Large intestine (tissue), 3 donors: ENCODE measurements at regions not wholly inside any gene's neighbourhood (a gene's known extent, or its start where the extent isn't known, plus 50 kb on each side); places are given as distances from the start of the nearest gene placed in this dataset.

ENCODE experiments used
- DNase-seq, 2 donors: peaks; one replicate each; pipeline versions ENCODE4 v3.0.0 to v3.0.0-alpha.2; 2013
- H3K27ac ChIP-seq: one replicate; pipeline ENCODE4 v1.5.1; 2013; ENCODE audit warnings: low read length
- H3K27me3 ChIP-seq: 2 replicates; pipeline ENCODE4 v1.6.1; 2013; ENCODE audit warnings: low read length; ENCODE audit not compliant: control insufficient read depth, insufficient read depth
- H3K36me3 ChIP-seq: 2 replicates; pipeline ENCODE4 v1.6.1; 2013; ENCODE audit warnings: low read length; ENCODE audit not compliant: control insufficient read depth, insufficient read depth
- H3K4me1 ChIP-seq: one replicate; pipeline ENCODE4 v1.6.1; 2013; ENCODE audit warnings: low read length; ENCODE audit not compliant: control insufficient read depth, insufficient read depth
- H3K4me3 ChIP-seq: one replicate; pipeline ENCODE4 v1.5.1; 2013; ENCODE audit warnings: low read length
- H3K9me3 ChIP-seq: one replicate; pipeline ENCODE4 v1.6.1; 2013; ENCODE audit warnings: mild to moderate bottlenecking, low read depth, low read length, moderate library complexity; ENCODE audit not compliant: control insufficient read depth
- WGBS: methylation state at CpG from one replicate; pipeline ENCODE4 v1.1.5; 2013; ENCODE audit warnings: low lambda C conversion rate; ENCODE audit not compliant: insufficient coverage; 5-methylcytosine and 5-hydroxymethylcytosine counted together

GRCh38 chr4:115433491-115433890 lies 320.1 kb upstream of the NDST4 start:
- no peaks in the 10 kb centered on the region for H3K27me3 ChIP-seq
- H3K4me1 ChIP-seq = no peaks in the 10 kb centered on the region
- no peak for DNase-seq
- no CpG with 5 or more reads among the region's 1 CpG for WGBS
- H3K36me3 ChIP-seq = no peaks in the 10 kb centered on the region
- no peak overlapping the region for H3K27ac ChIP-seq
- no peak overlapping the region for H3K4me3 ChIP-seq
- H3K9me3 ChIP-seq = no peaks in the 10 kb centered on the region

GRCh38 chr4:115430024-115430423 lies 316.6 kb upstream of the NDST4 start:
- DNase-seq = no peak
- WGBS = 88% methylated on average over 2 of the region's 3 CpGs
- no peaks in the 10 kb centered on the region for H3K4me1 ChIP-seq

GRCh38 chr4:115428455-115428854 lies 315.0 kb upstream of the NDST4 start:
- no peaks in the 10 kb centered on the region for H3K9me3 ChIP-seq
- H3K4me1 ChIP-seq = no peaks in the 10 kb centered on the region
- 67% methylated on average over 1 of the region's 1 CpG for WGBS
- H3K27me3 ChIP-seq = no peaks in the 10 kb centered on the region
- DNase-seq = peak in 1 of 2 donors; percentile 11
- no peaks in the 10 kb centered on the region for H3K36me3 ChIP-seq
- H3K27ac ChIP-seq = peak overlapping the region; percentile 50
- H3K4me3 ChIP-seq = no peak overlapping the region

More at GRCh38 chr4:115430024-115430423, 316.6 kb upstream of the NDST4 start:
- Histone ChIP-seq H3K27ac (no peak overlapping the region), H3K4me3 (no peak overlapping the region), H3K27me3 (no peaks in the 10 kb centered on the region), H3K9me3 (no peaks in the 10 kb centered on the region), H3K36me3 (no peaks in the 10 kb centered on the region)

GRCh38 chr4:115424852-115425251 lies 311.4 kb upstream of the NDST4 start:
- no peaks in the 10 kb centered on the region for H3K36me3 ChIP-seq
- no peak overlapping the region for H3K27ac ChIP-seq
- DNase-seq = no peak
- H3K27me3 ChIP-seq = no peaks in the 10 kb centered on the region
- no peaks in the 10 kb centered on the region for H3K9me3 ChIP-seq
- no peaks in the 10 kb centered on the region for H3K4me1 ChIP-seq
- no peak overlapping the region for H3K4me3 ChIP-seq
- no CpG with 5 or more reads among the region's 1 CpG for WGBS

DNA sequence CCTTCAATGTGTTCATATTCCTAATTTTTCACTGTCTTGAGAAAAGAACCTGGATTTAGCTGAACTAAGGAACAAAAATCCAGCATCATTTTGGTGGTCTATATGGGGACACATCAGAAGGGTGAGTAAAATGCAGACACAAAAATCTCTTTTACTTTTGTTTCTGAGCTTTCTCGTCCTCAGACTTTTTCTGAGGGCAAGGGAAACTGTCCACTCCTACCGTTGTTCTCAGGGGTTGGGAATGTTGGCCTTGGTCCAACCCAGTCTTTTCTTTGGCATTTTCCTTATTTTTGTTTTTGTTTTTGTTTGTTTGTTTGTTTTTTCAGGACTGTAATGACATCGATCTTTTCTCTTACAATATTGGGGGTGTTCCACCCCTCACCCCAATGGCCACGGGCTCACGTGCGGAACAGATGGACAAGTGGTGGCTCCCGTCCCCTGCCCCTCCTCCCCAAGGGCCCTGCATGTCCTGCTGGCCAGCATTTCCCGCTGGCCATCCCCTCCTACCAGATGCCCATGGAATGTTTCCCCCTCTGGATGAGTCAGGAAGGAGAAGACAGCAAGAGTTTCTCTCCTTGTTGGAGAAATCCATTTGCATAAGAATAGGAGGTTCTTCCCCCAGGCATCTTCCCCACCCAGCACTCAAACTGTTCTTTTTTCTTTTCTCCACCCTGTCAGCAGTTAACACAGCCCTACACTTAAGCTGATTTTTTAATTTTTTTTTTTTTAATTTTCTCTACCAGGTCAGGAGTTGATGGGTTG lies 305.4 kb upstream of the NDST4 start:
- no peak overlapping the region for H3K4me3 ChIP-seq
- no peaks in the 10 kb centered on the region for H3K9me3 ChIP-seq
- WGBS = 94% methylated on average over 2 of the region's 8 CpGs
- DNase-seq = no peak
- no peaks in the 10 kb centered on the region for H3K27me3 ChIP-seq
- H3K36me3 ChIP-seq = no peaks in the 10 kb centered on the region
- no peak overlapping the region for H3K27ac ChIP-seq
- no peaks in the 10 kb centered on the region for H3K4me1 ChIP-seq

- Histone ChIP-seq H3K4me1 (no peaks in the 10 kb centered on the region), H3K4me3 (no peak overlapping the region), H3K9me3 (no peaks in the 10 kb centered on the region), H3K36me3 (no peaks in the 10 kb centered on the region), H3K27me3 (no peaks in the 10 kb centered on the region), H3K27ac (no peak overlapping the region)
- no peak for DNase-seq
These were observed 282.6 kb upstream of the NDST4 start for GRCh38 chr4:115396034-115396433.

DNA sequence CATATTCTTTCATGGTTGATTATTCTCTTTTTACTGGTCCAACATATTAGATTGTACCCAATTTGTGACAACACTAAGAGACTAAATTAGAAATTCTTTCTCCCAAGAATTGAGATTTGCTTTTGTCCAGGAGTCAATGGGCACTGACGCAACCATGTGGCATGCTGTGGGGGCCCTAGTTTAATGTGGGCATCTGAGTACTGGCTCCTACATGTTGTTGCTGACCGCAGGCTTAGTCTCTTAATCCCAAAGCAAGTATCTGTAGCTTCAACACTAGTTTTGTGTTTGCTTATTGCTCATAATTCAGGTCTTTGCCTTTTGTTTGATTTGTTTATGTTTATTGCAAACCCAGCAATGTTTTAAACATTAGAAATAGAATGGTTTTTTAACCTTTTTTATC lies 263.4 kb upstream of the NDST4 start:
- Histone ChIP-seq H3K4me1 (no peaks in the 10 kb centered on the region), H3K4me3 (no peak overlapping the region), H3K36me3 (no peaks in the 10 kb centered on the region), H3K27ac (no peak overlapping the region), H3K9me3 (no peaks in the 10 kb centered on the region), H3K27me3 (no peaks in the 10 kb centered on the region)
- WGBS = no CpG with 5 or more reads among the region's 2 CpGs
- no peak for DNase-seq

DNA sequence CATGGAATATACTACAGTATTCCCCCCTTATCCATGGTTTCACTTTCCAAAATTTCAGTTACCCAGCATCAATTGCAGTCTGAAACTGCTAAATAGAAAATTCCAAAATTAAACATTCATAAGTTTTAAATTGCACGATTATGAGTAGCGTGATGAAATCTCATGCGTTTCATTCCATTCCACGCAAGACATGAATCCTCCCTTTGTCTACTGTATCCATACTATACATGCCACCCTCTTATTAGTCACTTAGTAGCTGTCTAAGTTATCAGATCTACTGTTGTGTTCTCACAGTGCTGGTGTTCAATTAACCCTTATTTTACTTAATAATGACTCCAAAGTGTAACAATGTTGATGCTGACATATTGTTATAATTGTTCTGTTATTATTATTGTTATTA lies 261.2 kb upstream of the NDST4 start:
- no peaks in the 10 kb centered on the region for H3K27me3 ChIP-seq
- H3K9me3 ChIP-seq = no peaks in the 10 kb centered on the region
- no peaks in the 10 kb centered on the region for H3K4me1 ChIP-seq
- DNase-seq = no peak
- no CpG with 5 or more reads among the region's 4 CpGs for WGBS
- no peak overlapping the region for H3K27ac ChIP-seq
- H3K36me3 ChIP-seq = no peaks in the 10 kb centered on the region
- H3K4me3 ChIP-seq = no peak overlapping the region

DNA sequence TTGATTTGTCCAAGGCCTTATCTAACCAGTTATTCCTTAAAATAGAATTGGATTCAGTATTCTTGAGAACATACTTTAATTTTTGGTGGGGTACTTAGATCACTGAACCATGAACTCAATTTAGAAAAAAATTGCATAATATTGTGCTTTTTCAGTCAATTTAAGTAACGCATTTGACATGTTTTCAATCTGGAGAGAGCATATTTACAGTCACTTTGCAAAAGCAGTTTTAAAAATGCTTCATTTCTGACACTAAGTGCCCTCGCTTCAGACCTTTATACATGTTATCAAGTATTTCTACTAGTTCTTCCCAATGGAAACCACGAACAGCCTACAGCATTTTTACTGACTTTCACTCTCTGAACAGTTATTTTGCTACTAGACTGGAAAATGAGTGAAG lies 257.1 kb upstream of the NDST4 start:
- Histone ChIP-seq H3K9me3 (peaks cover 8% of the 10 kb centered on the region), H3K27ac (no peak overlapping the region)
- WGBS = no CpG with 5 or more reads among the region's 3 CpGs

DNA sequence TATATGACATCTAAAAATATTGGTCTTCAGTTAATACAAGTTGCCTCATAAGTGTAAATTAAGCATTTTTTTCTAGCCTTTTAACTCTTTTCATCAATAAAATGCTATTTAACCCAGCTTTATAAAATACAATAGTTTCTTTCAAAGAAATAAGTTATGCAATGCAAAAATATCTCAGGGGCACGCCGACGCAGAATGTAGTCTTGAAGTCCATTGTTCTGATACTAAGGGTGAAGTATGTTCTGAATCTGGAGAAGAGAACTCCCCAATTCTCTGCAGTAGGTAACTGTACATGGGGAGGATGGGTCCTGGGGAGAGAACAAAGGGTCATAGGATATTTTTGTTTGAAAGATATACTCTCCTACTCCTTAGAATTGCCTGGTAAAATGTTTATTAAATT lies 256.6 kb upstream of the NDST4 start:
- DNase-seq = no peak
- Histone ChIP-seq H3K9me3 (peaks cover 12% of the 10 kb centered on the region), H3K36me3 (no peaks in the 10 kb centered on the region), H3K4me3 (no peak overlapping the region), H3K4me1 (no peaks in the 10 kb centered on the region), H3K27me3 (no peaks in the 10 kb centered on the region), H3K27ac (no peak overlapping the region)
- WGBS = 93% methylated on average over 3 of the region's 3 CpGs

More for the DNA sequence above, 257.1 kb upstream of the NDST4 start:
- Histone ChIP-seq H3K27me3 (no peaks in the 10 kb centered on the region), H3K4me3 (no peak overlapping the region), H3K4me1 (no peaks in the 10 kb centered on the region), H3K36me3 (no peaks in the 10 kb centered on the region)
- DNase-seq = no peak

DNA sequence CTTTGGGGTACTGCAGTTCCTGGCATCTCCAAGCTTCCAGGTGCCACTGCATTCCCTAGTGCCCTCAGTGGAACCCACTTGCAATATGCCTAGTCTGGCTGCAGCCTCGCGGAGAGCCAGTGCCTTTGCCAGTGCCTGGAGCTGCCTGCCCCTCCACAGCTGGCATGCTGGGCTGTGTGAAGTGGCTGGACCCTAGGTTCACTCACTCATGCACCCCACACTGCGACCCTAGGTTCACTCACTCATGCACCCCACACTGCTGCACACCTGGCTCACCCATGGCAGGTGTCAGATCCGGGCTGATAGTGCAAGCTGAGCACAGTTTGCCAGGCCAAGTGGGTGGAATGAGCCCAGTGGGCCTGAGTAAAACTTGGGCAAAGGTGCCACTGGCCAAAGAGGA lies 253.0 kb upstream of the NDST4 start:
- H3K4me1 ChIP-seq = no peaks in the 10 kb centered on the region
- H3K9me3 ChIP-seq = peaks cover 12% of the 10 kb centered on the region
- WGBS = no CpG with 5 or more reads among the region's 4 CpGs
- no peaks in the 10 kb centered on the region for H3K36me3 ChIP-seq
- H3K27me3 ChIP-seq = no peaks in the 10 kb centered on the region
- no peak overlapping the region for H3K4me3 ChIP-seq
- DNase-seq = no peak
- no peak overlapping the region for H3K27ac ChIP-seq
